ENCODE measurements at regions not wholly inside any gene's neighbourhood (a gene's known extent, or its start where the extent isn't known, plus 50 kb on each side); places are given as distances from the start of the nearest gene placed in this dataset.

DNA sequence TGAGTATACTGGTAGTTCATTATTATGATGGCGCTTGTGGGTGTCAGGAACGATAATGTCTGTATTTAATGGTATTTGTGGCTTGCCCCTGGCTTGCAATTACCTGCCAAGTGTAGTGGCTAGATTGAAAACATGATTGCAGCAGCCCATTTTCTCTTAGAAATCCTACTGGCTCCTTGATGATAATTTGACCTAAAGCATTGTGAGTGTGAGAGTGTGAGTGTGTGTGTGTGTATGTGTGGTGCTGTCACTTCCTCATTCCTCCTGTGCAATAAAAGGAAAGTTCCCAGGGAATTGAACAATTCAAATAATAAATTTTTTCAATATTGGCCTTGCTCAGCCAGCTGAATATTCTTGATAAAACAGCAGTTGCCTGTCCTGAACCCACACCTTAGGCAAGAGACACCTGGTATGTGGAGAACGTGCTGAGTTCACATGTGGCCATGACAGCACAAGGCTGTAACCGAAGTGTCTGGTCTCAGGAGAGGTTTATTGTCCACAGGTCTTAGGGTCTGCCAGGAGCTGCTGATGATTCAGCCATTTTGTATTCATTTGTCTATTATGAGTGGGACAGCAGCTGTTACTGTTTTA, 193.3 kb downstream of the CD47 start:
- no peak for DNase-seq (ENCODE audit: low read depth)

DNA sequence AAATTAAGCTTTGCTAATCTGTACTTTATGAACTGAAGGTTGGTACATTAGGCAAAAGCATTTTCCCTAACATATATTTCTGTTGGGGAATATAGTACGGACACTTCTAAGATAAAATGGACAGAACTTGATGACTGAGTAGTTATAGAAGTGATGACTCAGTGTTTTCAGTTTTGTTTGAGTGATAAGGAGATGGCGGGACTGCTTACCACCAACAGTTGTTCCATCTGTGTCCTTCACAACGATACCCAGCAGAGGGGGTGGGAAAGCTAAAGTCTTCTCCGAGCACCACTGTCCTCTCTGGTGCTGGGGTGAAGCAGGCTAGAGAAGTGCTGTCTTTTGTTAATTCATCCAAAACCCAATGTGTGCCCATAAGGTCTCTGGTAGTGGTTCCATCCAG, 195.8 kb downstream of the CD47 start:
- no peak for DNase-seq (ENCODE audit: low read depth)

DNA sequence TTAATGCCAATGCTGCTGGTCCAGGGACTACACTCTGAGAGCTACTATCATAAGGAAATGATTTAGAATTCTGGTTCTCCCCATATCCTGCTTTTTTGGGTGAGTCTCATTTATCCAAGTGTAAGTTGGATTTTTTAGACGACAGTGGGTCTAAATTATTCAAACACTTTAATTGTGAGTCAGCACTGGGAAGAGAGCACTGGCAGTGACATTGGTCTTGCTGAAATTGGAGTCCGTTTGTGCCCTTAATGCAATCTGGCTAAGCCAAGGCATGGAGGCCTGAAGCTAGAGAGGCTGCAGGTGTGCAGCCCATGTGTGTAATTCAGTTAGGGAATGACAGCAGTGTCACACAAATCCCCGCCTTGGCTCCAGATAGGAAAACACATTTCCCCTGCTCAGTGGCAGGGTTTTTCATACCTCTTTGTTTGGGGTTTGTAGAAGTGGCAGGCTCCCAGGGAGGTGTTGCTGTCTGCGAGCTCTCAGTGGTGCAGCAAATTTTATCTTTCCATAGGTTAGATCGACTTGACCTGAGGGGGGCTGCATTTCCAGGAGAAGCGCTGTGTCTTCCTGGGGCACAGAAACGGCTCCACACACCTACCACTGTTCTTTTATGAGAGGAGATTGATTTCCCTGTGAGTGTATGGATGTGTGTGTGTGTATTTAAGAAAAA, 197.7 kb downstream of the CD47 start:
- no peak for DNase-seq (ENCODE audit: low read depth)

DNA sequence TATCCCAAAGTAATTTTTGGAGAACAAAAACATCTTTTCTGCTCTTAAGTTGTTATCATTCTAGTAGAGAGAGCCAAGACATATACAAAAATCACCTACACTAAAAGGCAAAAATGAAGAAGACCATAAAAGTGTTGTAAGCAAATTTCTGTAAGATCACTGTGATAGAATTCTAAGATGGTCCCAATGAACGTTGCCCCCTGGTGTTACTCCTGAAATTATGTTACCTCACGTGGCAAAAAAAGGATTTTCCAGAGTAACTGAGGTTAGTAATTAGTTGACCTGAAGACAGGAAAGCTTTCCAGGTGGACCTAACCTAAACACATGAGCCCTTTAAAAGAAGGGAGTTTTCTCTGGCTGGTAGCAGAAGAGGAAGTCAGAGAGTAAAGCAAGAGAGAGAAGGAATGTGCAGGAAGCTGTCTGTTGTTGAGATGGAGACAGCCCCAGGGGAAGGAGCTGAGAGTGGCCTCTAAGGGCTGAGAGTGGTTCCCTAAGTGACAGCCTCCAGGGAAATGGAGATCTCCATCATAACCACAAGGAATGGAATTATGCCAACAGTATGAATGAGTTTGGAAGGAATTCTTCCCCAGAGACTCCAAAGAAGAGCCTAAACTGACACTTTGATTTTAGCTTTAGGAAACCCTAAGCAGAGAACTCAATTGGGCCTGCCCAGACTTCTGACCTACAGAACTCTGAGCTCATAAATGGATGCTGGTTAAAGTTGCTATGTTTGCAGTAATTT, 205.9 kb downstream of the CD47 start:
- no peak for DNase-seq (ENCODE audit: low read depth)

DNA sequence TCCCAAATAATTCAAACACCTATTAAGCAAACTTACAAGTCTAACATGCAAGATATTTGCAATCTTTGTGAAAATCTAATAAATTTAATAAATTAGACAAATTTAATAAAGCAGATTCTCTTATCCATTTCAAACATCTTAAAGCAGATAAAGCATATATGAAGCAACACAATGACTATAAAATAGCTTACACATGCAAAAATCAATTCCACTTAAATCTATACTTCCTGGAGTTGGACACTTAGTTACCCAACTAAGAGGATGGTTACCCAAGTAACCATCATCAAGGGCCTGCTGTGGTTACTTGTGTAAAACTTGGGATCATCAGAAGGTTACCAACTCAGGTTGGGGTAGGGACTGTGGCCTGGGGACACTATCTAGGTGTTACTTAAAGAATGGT, 206.8 kb downstream of the CD47 start:
- no peak for DNase-seq (ENCODE audit: low read depth)

DNA sequence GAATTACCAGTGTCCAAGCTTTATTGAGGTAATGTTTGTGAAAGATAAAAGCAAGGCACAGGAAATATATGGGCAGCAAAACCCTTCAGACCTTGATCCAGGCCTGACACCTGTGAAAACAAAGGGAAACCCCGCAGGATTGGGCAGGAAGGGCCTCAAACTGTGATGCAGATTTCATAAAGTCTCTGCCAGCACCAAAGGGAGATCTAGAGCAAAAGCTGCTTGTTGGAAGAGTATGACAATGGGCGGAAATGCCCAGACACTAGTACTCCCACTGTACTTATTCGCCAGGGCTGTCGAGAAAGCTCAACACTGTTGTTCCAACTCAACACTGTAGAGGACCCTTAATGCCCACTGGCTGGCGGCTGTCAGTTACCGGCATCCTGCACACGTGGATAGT, 207.9 kb downstream of the CD47 start:
- DNase-seq (ENCODE audit: low read depth) = no peak

DNA sequence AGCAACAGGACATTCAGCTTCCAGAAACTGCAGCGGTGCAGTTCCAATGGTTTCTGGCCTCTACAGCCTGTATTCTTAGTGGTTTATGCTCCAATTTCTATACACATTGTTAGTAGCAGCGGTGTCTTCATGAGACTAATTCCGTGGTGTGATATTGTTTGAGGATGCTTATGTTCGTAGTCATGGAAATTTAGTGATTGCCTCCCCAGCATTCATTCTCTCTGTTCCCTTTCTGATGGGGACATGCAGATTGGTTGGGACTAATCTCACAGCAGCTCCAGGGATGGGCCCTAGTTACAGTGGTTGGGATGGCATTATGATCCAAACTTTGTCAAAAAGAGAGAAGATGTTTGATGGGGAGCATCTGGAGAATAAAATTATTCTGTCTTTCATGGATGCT, 208.6 kb downstream of the CD47 start:
- DNase-seq (ENCODE audit: low read depth) = no peak

DNA sequence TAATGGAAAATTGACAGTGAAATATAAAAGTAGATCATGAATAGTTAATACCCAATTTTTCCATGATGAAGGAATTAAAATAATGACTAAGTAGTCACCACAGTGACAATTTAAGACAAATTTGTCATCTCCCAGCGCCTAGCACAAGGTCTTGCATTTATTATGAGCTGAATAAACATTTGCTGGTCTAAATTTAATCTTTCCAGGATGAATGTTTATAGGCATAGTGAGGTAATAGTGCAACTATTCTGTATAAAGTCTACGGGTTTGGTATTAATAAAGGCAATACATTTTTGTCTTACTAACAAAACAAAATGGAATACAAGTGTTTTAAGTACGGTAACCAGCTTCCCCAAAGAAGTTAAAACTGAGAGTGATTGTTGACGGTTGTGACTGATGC, 209.3 kb downstream of the CD47 start:
- no peak for DNase-seq (ENCODE audit: low read depth)

DNA sequence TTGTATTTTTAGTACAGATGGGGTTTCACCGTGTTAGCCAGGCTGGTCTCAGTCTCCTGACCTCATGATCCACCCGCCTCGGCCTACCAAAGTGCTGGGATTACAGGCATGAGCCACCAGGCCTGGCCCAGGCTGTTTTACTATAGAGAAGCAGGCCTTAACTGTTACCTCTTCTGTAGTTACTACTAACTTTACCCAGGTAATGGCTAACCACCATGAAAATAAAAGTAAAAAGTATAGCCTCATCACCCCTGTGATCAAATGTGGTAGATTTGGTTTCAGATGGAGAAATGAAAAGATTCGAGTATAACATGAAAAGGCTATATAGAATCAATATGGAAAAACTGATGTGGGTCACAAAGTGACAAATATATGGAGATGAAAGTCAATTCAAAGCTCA, 210.1 kb downstream of the CD47 start:
- DNase-seq (ENCODE audit: low read depth) = no peak

DNA sequence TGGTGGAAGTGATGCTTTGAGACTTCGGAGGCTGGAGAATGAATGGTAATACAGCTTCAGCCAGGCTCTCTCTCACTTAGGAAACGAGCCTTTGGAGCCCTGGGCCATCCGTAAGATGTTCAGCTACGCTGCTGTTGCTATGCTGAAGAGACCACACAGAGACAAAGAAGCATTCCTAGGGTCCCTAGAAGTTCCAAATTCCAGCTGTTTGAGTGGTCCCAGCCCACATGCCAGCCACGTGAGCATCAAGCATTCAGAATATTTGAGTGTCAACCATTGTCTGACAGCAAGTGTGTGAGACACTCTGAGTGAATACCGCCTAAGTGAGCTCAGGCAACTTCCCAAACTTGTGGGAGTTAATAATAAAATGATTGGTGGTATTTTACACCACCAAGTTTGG, 212.9 kb downstream of the CD47 start:
- no peak for DNase-seq (ENCODE audit: low read depth)

DNA sequence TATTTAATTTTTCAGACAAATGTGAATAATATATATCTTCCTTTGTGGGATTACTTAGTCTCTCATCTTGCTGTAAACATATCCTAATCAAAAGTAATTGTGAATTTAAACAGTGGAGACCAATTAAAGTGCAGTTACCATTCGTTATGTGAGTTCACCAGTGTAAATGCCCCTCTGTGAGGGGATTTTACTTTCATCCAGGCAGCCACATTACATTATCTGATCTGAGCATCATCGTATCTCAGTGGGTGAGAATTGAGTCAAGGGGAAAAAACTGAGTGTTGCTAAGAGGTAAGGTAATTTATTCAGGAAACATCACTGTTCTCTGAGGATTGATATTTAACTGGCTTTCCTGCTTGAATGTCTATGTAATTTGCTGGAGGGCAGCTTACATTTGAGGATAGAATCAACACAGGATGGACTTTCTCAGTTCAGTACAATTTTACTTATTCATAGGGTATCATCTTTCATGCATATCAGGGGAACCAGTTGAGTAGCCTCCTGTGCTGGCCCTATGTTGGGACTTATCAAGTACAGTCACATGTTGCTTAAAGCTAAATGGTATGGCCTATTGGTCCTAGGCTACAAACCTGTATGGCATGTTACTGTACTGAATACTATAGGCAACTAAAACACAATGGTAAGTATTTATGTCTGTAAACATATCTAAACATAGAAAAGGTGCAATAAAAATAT, 219.7 kb downstream of the CD47 start:
- DNase-seq (ENCODE audit: low read depth) = no peak

DNA sequence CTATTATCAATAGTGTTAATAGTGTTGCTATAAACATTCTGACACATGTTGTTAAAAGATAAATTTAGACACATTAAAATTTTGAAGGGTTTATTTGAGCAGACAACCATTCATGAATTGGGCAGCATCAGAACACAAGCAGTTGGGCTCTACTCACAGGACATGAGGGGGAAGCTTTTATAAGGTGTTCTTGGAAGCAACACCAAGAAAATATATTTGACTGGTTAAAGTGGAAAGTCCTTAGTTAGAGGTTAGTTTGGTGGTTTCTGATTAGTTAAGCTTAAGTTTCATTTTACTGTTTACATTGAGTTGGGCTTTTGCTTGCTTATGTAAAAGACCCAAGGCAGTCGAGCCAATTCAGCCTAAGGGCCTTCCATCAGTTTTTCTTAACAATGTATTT, 220.7 kb downstream of the CD47 start:
- no peak for DNase-seq (ENCODE audit: low read depth)

DNA sequence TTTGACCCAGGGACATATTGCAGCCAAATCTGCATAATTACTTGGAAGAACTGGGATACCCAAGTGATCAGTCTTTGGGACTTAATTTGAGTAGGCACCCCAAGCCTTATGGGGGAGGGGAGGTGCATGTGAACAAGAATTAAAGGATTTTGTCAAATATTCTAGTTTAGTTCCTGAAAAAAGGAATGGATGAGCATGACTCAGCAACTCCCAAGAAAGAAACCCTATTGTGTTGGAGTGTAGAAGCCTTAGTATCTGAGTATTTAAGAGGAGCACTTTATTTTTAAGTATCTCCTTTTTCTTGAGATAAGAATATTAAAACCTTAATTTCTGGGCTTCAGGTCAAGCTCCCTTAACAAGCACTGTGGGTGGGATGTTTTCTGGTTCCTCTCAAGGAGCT, 222.4 kb downstream of the CD47 start:
- no peak for DNase-seq (ENCODE audit: low read depth)

DNA sequence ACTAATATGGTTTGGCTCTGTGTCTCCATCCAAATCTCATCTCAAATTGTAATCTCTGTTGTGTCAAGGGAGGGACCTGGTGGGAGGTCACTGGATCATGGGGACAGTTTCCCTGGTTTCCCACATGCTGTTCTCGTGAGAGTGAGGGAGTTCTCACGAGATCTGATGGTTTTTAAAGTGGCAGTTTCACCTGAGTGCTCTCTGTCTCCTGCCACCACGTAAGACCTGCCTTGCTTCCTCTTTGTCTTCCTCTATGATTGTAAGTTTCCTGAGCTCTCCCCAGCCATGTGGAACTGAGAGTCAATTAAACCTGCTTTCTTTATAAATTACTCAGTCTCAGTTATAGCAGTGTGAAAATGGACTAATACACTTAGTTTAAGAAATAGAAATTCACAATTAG, 228.9 kb downstream of the CD47 start:
- DNase-seq (ENCODE audit: low read depth) = no peak

DNA sequence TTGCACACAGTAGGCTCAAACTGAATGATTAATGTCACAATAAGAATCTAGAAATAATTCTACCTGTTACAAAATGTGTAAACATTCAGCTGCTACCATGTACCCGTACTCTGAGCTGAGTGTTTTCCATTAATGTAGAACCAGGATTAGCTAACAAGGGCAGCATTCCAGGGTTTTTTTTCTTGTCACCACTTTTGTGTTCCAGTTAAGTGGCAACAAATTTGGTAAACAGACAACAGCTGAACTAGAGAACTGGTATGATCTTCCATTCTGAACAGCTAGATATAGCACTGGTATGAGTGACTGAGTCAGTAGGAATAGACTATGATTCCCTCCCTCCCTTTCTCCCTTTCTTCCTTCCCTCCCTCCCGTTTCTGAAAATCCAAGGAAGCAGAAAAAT, 229.4 kb downstream of the CD47 start:
- no peak for DNase-seq (ENCODE audit: low read depth)
